ENCODE measurements at regions not wholly inside any gene's neighbourhood (a gene's known extent, or its start where the extent isn't known, plus 50 kb on each side); places are given as distances from the start of the nearest gene placed in this dataset.

DNA sequence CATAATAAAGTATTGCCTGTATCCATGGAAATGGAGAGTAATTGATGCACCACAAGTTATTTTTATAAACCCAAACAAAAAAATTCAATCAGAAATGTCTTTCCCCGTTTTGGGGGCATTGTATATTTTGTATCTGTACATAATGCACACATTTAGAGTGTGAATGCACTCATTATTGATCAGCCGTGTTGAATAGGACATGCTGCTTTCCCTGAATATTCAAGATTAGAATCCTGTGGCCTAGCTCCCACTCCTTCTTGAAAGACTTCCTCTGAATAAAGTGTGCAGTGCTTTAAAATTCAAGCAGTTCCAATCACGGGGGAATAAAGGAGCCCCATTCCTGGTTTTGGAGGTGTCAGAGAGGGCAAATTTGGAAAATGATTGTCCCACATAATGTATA lies 103.8 kb upstream of the TOX3 start:
- Histone ChIP-seq H3K4me3 (ENCODE audit: low read length in 2 of 2) (no peak overlapping the region), H3K27me3 (ENCODE audit: control insufficient read depth in 1 of 2, insufficient read depth in 2 of 2, low read length in 1 of 2) (no peaks in the 10 kb centered on the region), H3K9me3 (ENCODE audit: control insufficient read depth, low read length) (no peaks in the 10 kb centered on the region), H3K27ac (ENCODE audit: low read depth in 1 of 2, low read length in 2 of 2) (no peak overlapping the region), H3K4me1 (ENCODE audit: control insufficient read depth in 1 of 2, insufficient read depth in 2 of 2, low read length in 2 of 2) (no peaks in the 10 kb centered on the region), H3K36me3 (ENCODE audit: control insufficient read depth in 1 of 2, insufficient read depth in 2 of 2, low read length in 1 of 2) (no peaks in the 10 kb centered on the region)
- DNase-seq (no peak), ATAC-seq (ENCODE audit: low FRiP score) (no peak)
- intact Hi-C loops (cut with DNase I): no loop called here
- 60 to 64% methylated on average over 3 of the region's 3 CpGs for WGBS, 2 donors

DNA sequence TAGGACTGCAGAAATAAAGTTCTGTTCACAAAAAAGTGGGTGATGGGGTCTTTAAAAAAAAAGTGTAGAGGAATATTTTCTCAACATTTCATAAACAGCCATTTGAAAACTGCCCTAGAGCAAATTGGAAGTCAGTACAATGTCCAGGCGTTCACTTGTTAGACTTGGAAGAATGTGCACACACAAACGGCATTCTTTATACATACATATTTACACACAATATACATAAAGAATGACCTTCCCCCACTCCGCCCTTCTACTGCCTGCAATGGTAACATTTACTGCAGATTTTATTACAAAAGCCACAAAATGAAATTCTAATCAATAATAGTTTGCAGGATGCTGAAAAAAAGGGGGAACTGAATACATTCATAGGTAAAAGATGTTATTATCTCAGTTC lies 103.4 kb upstream of the TOX3 start:
- DNase-seq (no peak), ATAC-seq (ENCODE audit: low FRiP score) (no peak)
- no peaks in the 10 kb centered on the region for H3K36me3 ChIP-seq (ENCODE audit: control insufficient read depth in 1 of 2, insufficient read depth in 2 of 2, low read length in 1 of 2)
- H3K4me1 ChIP-seq (ENCODE audit: control insufficient read depth in 1 of 2, insufficient read depth in 2 of 2, low read length in 2 of 2): no peaks in the 10 kb centered on the region
- no peak overlapping the region for H3K27ac ChIP-seq (ENCODE audit: low read depth in 1 of 2, low read length in 2 of 2)
- intact Hi-C loops (cut with DNase I): no loop called here
- no peak overlapping the region for H3K4me3 ChIP-seq (ENCODE audit: low read length in 2 of 2)
- WGBS, 2 donors: 65 to 79% methylated on average over 3 of the region's 3 CpGs
- no peaks in the 10 kb centered on the region for H3K27me3 ChIP-seq (ENCODE audit: control insufficient read depth in 1 of 2, insufficient read depth in 2 of 2, low read length in 1 of 2)
- H3K9me3 ChIP-seq (ENCODE audit: control insufficient read depth, low read length): no peaks in the 10 kb centered on the region

DNA sequence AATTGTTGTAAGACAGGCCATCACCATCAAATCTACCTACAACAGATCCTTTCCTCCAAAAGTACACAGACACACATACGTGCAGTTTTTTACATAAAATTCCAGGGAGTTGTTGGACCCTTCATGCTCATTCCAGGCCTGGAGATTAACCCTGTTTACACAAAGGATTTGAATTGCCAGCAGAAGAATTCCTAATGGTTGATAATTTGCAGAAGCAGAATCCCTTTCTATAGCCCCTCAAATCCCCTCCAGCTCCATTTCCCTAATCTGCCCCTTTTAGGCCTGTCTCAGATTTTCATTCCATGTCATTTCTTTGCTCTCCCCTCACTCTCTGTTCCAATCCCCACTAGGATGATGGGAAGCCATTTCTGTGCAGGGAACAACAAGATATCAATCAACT lies 102.9 kb upstream of the TOX3 start:
- Histone ChIP-seq H3K9me3 (ENCODE audit: control insufficient read depth, low read length) (no peaks in the 10 kb centered on the region), H3K4me3 (ENCODE audit: low read length in 2 of 2) (no peak overlapping the region), H3K27ac (ENCODE audit: low read depth in 1 of 2, low read length in 2 of 2) (no peak overlapping the region), H3K4me1 (ENCODE audit: control insufficient read depth in 1 of 2, insufficient read depth in 2 of 2, low read length in 2 of 2) (no peaks in the 10 kb centered on the region), H3K36me3 (ENCODE audit: control insufficient read depth in 1 of 2, insufficient read depth in 2 of 2, low read length in 1 of 2) (no peaks in the 10 kb centered on the region), H3K27me3 (ENCODE audit: control insufficient read depth in 1 of 2, insufficient read depth in 2 of 2, low read length in 1 of 2) (no peaks in the 10 kb centered on the region)
- WGBS, 2 donors: 40 to 45% methylated on average over 1 of the region's 1 CpG
- no peak for ATAC-seq (ENCODE audit: low FRiP score)
- intact Hi-C loops (cut with DNase I): no loop called here
- DNase-seq: no peak

DNA sequence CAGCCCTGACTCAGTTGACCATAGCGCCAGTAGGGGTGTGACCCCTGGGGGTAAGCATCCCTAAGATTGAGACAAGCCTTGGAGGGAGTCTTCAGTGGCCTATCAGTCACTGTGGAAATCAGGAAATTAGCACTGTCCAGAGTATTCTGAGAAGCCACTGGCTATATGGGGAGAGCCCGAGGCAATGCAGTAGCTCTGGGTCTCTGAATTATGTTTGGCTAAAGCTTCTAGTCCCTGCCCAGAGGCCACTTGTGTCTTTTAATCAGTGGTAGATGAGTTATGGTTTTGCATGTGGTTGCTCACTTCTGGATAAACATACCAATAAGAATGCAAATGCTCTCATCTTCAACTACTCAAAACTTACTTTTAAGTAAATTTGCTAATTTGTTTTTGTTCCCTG lies 100.6 kb upstream of the TOX3 start:
- H3K9me3 ChIP-seq (ENCODE audit: control insufficient read depth, low read length): no peaks in the 10 kb centered on the region
- H3K4me1 ChIP-seq (ENCODE audit: control insufficient read depth in 1 of 2, insufficient read depth in 2 of 2, low read length in 2 of 2): no peaks in the 10 kb centered on the region
- H3K36me3 ChIP-seq (ENCODE audit: control insufficient read depth in 1 of 2, insufficient read depth in 2 of 2, low read length in 1 of 2): no peaks in the 10 kb centered on the region
- H3K27ac ChIP-seq (ENCODE audit: low read depth in 1 of 2, low read length in 2 of 2): no peak overlapping the region
- intact Hi-C loops (cut with DNase I): no loop called here
- 64 to 72% methylated on average over 2 of the region's 2 CpGs for WGBS, 2 donors
- no peak for DNase-seq
- H3K4me3 ChIP-seq (ENCODE audit: low read length in 2 of 2): no peak overlapping the region
- no peaks in the 10 kb centered on the region for H3K27me3 ChIP-seq (ENCODE audit: control insufficient read depth in 1 of 2, insufficient read depth in 2 of 2, low read length in 1 of 2)
- no peak for ATAC-seq (ENCODE audit: low FRiP score)

DNA sequence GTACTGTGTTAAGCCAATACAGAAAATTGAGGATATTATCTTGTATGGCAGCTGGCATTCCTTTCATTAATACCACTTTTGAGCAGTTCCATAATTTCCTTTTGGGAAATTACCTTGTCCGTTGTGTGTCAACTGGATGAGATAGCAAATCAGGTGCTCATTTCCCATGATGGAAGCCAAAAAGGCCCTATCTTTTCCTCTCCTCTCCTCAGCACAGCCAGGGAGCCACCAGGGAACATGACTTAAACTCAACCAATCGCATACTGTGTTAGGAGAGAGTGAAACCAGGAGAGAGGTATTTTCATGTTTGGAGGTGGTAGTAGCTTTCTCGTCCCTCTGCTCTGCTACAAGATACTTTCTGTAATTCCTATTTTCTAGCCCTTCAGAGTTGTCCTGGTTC lies 96.1 kb upstream of the TOX3 start:
- no peaks in the 10 kb centered on the region for H3K4me1 ChIP-seq (ENCODE audit: control insufficient read depth in 1 of 2, insufficient read depth in 2 of 2, low read length in 2 of 2)
- intact Hi-C loops (cut with DNase I): no loop called here
- ATAC-seq (ENCODE audit: low FRiP score) (no peak), DNase-seq (no peak)
- no peak overlapping the region for H3K27ac ChIP-seq (ENCODE audit: low read depth in 1 of 2, low read length in 2 of 2)
- no peak overlapping the region for H3K4me3 ChIP-seq (ENCODE audit: low read length in 2 of 2)
- WGBS, 2 donors: 76 to 81% methylated on average over 3 of the region's 3 CpGs
- no peaks in the 10 kb centered on the region for H3K27me3 ChIP-seq (ENCODE audit: control insufficient read depth in 1 of 2, insufficient read depth in 2 of 2, low read length in 1 of 2)
- H3K36me3 ChIP-seq (ENCODE audit: control insufficient read depth in 1 of 2, insufficient read depth in 2 of 2, low read length in 1 of 2): no peaks in the 10 kb centered on the region
- no peaks in the 10 kb centered on the region for H3K9me3 ChIP-seq (ENCODE audit: control insufficient read depth, low read length)

DNA sequence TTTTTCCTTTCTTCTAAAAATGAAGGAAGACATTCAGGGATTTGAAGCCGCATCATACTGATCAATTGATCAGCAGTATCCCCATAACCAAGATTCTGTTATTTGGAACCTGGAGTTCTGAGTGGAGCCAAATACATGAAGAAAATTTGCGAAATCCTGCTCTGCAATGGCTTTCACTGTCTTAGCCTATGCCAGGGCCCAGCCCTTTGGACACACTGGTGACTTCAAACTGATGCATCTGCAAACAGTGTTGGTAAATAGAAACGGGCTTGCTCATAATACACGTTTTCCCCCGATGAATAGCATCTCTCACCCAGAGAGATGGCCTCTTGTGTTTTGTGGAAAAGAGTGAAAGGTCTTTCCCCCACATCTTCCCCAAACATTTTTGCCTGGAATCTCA lies 87.6 kb upstream of the TOX3 start:
- H3K27me3 ChIP-seq (ENCODE audit: control insufficient read depth in 1 of 2, insufficient read depth in 2 of 2, low read length in 1 of 2): peaks cover 0 to 2% of the 10 kb centered on the region in 2 donors
- no peaks in the 10 kb centered on the region for H3K36me3 ChIP-seq (ENCODE audit: control insufficient read depth in 1 of 2, insufficient read depth in 2 of 2, low read length in 1 of 2)
- peaks cover 3% of the 10 kb centered on the region for H3K9me3 ChIP-seq (ENCODE audit: control insufficient read depth, low read length)
- no peak for DNase-seq
- ATAC-seq (ENCODE audit: low FRiP score): no peak
- no peaks in the 10 kb centered on the region for H3K4me1 ChIP-seq (ENCODE audit: control insufficient read depth in 1 of 2, insufficient read depth in 2 of 2, low read length in 2 of 2)
- 84 to 93% methylated on average over 5 of the region's 5 CpGs for WGBS, 2 donors
- H3K27ac ChIP-seq (ENCODE audit: low read depth in 1 of 2, low read length in 2 of 2): no peak overlapping the region
- intact Hi-C loops (cut with DNase I): no loop called here
- H3K4me3 ChIP-seq (ENCODE audit: low read length in 2 of 2): no peak overlapping the region

DNA sequence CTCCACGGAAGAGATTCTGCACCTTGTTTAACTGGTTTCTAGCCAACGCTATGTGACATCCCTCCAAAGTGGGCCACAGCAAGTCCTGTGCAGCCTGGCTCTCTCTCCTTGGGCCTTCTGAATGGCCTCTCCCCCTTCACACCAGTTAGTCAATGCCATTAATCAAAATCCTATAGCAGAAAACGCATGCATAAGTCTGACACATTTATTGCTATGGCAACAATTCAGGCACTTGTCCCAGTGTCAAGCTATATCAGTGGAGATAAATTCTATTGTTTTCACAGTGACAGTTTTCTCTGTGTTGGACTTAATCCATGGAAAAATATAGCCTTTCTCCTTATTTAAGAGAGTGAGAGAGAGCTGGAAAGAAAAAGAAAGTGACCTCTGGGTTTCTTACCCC lies 87.2 kb upstream of the TOX3 start:
- WGBS, 2 donors: 22 to 30% methylated on average over 3 of the region's 3 CpGs
- no peak overlapping the region for H3K4me3 ChIP-seq (ENCODE audit: low read length in 2 of 2)
- ATAC-seq (ENCODE audit: low FRiP score): no peak

DNA sequence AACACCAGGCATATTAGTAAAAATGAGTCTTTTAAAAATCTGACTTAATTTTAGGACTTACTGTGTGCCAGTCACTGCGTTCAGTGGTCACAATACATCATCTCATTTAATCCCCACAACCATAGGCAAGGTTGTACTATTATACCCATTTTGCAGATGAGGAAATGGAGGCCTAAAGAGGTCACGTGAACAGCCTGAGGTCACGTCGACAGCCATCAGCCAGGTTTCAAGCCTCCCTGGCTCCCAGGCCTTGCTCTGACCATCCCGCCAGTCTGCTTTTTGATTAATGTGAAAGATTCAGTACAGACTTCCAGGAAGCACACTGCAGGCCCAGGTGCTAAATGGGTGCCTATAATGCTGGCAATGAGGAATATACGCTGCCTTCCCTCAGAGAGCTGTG lies 86.3 kb upstream of the TOX3 start:
- Histone ChIP-seq H3K4me1 (ENCODE audit: control insufficient read depth in 1 of 2, insufficient read depth in 2 of 2, low read length in 2 of 2) (no peaks in the 10 kb centered on the region), H3K9me3 (ENCODE audit: control insufficient read depth, low read length) (peaks cover 3% of the 10 kb centered on the region), H3K27me3 (ENCODE audit: control insufficient read depth in 1 of 2, insufficient read depth in 2 of 2, low read length in 1 of 2) (peaks cover 0 to 2% of the 10 kb centered on the region in 2 donors), H3K27ac (ENCODE audit: low read depth in 1 of 2, low read length in 2 of 2) (no peak overlapping the region), H3K4me3 (ENCODE audit: low read length in 2 of 2) (no peak overlapping the region), H3K36me3 (ENCODE audit: control insufficient read depth in 1 of 2, insufficient read depth in 2 of 2, low read length in 1 of 2) (no peaks in the 10 kb centered on the region)
- 86 to 89% methylated on average over 6 of the region's 6 CpGs for WGBS, 2 donors
- ATAC-seq (ENCODE audit: low FRiP score) (no peak), DNase-seq (no peak)
- intact Hi-C loops (cut with DNase I): no loop called here

More for the DNA sequence above, 87.2 kb upstream of the TOX3 start:
- H3K9me3 ChIP-seq (ENCODE audit: control insufficient read depth, low read length): peaks cover 3% of the 10 kb centered on the region
- no peaks in the 10 kb centered on the region for H3K4me1 ChIP-seq (ENCODE audit: control insufficient read depth in 1 of 2, insufficient read depth in 2 of 2, low read length in 2 of 2)
- H3K36me3 ChIP-seq (ENCODE audit: control insufficient read depth in 1 of 2, insufficient read depth in 2 of 2, low read length in 1 of 2): no peaks in the 10 kb centered on the region
- intact Hi-C loops (cut with DNase I): no loop called here
- peaks cover 0 to 2% of the 10 kb centered on the region in 2 donors for H3K27me3 ChIP-seq (ENCODE audit: control insufficient read depth in 1 of 2, insufficient read depth in 2 of 2, low read length in 1 of 2)
- no peak for DNase-seq
- no peak overlapping the region for H3K27ac ChIP-seq (ENCODE audit: low read depth in 1 of 2, low read length in 2 of 2)

DNA sequence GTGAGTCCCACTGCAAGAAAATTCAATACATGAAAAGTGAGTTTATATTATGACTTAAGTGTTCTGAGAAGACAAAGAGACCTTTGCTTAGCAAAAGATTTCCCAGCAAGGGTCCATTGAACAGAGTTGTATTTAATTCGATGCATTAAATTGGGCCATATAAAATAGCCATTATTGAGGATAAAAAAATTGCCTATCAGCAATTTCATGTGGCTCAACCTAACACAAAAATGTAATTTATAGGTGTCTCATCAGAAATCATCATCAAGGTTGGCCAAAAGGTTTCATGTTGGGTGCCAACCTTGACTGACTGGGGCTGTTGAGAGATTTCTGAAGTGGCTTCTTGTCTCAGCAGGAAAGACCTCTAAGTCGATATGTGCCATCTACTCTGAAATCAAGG lies 84.8 kb upstream of the TOX3 start:
- peaks cover 3% of the 10 kb centered on the region for H3K9me3 ChIP-seq (ENCODE audit: control insufficient read depth, low read length)
- WGBS, 2 donors: 92 to 97% methylated on average over 2 of the region's 2 CpGs
- no peaks in the 10 kb centered on the region for H3K36me3 ChIP-seq (ENCODE audit: control insufficient read depth in 1 of 2, insufficient read depth in 2 of 2, low read length in 1 of 2)
- H3K4me3 ChIP-seq (ENCODE audit: low read length in 2 of 2): no peak overlapping the region
- ATAC-seq (ENCODE audit: low FRiP score): no peak
- intact Hi-C loops (cut with DNase I): no loop called here
- no peaks in the 10 kb centered on the region for H3K4me1 ChIP-seq (ENCODE audit: control insufficient read depth in 1 of 2, insufficient read depth in 2 of 2, low read length in 2 of 2)
- peaks cover 0 to 2% of the 10 kb centered on the region in 2 donors for H3K27me3 ChIP-seq (ENCODE audit: control insufficient read depth in 1 of 2, insufficient read depth in 2 of 2, low read length in 1 of 2)
- H3K27ac ChIP-seq (ENCODE audit: low read depth in 1 of 2, low read length in 2 of 2): no peak overlapping the region
- no peak for DNase-seq

Measured in aorta (tissue), 5 donors.